Transverse colon (tissue), 4 donors: ENCODE measurements at regions not wholly inside any gene's neighbourhood (a gene's known extent, or its start where the extent isn't known, plus 50 kb on each side); places are given as distances from the start of the nearest gene placed in this dataset.
"Not testable (repeated sequence)": the region's sequence is repeated elsewhere in the genome, so short reads cannot be mapped to it uniquely, and the experiment has no call there.

Experiments used
- DNase-seq: peaks from one replicate; pipeline ENCODE4 v3.0.0-alpha.2; 2019
- H3K27ac ChIP-seq, 4 donors: fragments of 200-600 bp; sonication (generic); 2 replicates each; pipeline ENCODE4 v1.5.1; 2016 to 2018; ENCODE audit warnings: inconsistent platforms in 4 of 4
- H3K27me3 ChIP-seq: fragments of 200-600 bp; sonication (generic); 2 replicates; pipeline ENCODE4 v1.5.1; 2017; ENCODE audit warnings: inconsistent platforms
- H3K36me3 ChIP-seq, 4 donors: fragments of 200-600 bp; sonication (generic); 2 replicates each; pipeline ENCODE4 v1.5.1; 2017 to 2019; ENCODE audit warnings: inconsistent platforms in 4 of 4
- H3K4me1 ChIP-seq, 4 donors: fragments of 200-600 bp; sonication (generic); 2 replicates each; pipeline ENCODE4 v1.5.1; 2017 to 2020; ENCODE audit warnings: inconsistent platforms in 4 of 4
- H3K4me3 ChIP-seq, 4 donors: fragments of 200-600 bp; sonication (generic); 1 replicate in 1 of 4; 2 replicates in 3 of 4; pipeline versions ENCODE4 v1.5.1 to v1.6.1; 2017 to 2019; ENCODE audit warnings: inconsistent platforms in 4 of 4
- H3K9me3 ChIP-seq, 2 donors: fragments of 200-600 bp; sonication (generic); 2 replicates each; pipeline ENCODE4 v1.5.1; 2017 to 2019; ENCODE audit warnings: inconsistent platforms in 2 of 2
- CTCF ChIP-seq, 5 experiments: fragments of 200-600 bp in 3 of 5; fragments of 450-650 bp in 2 of 5; sonication (generic) in 3 of 5; IDR thresholded peaks; 1 replicate in 2 of 5; 2 replicates in 3 of 5; pipeline ENCODE4 v1.5.1; 2016 to 2017; ENCODE audit warnings: antibody characterized with exemption in 5 of 5, inconsistent platforms in 3 of 5, mild to moderate bottlenecking in 2 of 5, moderate library complexity in 1 of 5
- EP300 ChIP-seq: sonication (generic); formaldehyde crosslinking; IDR thresholded peaks from one replicate; pipeline ENCODE4 v1.6.1; 2017; ENCODE audit warnings: antibody characterized with exemption, low read depth
- POLR2A ChIP-seq: fragments of 450-650 bp; IDR thresholded peaks from one replicate; pipeline ENCODE4 v1.6.1; 2016; ENCODE audit warnings: antibody characterized with exemption, mild to moderate bottlenecking, moderate library complexity
- POLR2AphosphoS5 ChIP-seq, 3 donors: sonication (generic); formaldehyde crosslinking; IDR thresholded peaks; one replicate each; pipeline ENCODE4 v1.6.1; 2016; ENCODE audit warnings: antibody characterized with exemption in 3 of 3
- WGBS, 2 donors: methylation state at CpG; one replicate each; pipeline ENCODE4 v1.1.5; 2018; ENCODE audit warnings: low coverage in 1 of 2; 5-methylcytosine and 5-hydroxymethylcytosine counted together
- in situ Hi-C, 4 donors: fragments of 200-750 bp; cut with MboI; loops; one replicate each; pipeline versions ENCODE4 v1.15.0 to v1.15.1; 2017; ENCODE audit warnings: low sequenced_read_pairs in 3 of 4, low pct_ligation_motif_present in 1 of 4, low pct_unique_long_range_greater_than_20kb in 1 of 4
- intact Hi-C: fragments of 100-400 bp; cut with DNase I; formaldehyde crosslinking; loops from one replicate; pipeline ENCODE4 v1.15.1; 2023; ENCODE audit warnings: low total_unique reads

DNA sequence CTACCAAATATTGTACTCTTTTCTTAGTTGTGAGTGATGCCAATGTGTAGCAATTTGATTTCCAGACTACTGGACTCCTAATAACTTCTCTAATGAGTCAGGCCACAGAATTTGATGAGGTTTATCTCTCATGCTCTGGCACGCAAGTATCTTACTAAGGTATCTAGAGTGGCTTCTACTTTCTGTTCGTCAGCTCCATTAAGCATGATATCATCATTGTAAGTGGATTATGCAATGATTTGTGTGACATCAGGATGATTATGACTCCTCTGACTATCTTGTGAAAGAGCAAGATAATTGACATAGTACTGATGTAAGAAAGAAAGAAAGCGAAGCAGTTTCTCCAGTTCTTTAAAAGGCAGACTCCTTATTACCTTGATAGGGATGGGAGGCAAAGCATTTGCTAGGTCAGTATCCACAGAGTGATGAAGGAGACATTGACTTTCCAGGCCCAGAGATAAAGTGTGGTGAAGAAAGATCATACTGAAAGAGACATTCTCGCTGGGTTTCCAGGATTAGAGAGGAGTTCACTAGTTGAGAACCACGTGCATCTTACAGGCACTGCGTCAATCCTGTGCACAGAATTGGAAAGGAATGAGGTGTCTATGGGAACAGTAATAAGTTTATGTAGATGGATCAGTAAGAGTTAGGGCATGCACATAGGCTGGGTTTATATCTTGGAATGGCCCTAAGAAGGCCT lies 161.9 kb upstream of the STK26 start:
- intact Hi-C loops (no loop called here), in situ Hi-C loops (loop anchor here in 3 of 4 donors (25.0 kb wide), 1 partner anchor 751 kb away; no protein-coding TSS in a partner anchor)
- Histone ChIP-seq H3K36me3 (no peaks in the 10 kb centered on the region), H3K4me3 (no peak overlapping the region), H3K4me1 (no peaks in the 10 kb centered on the region), H3K9me3 (no peaks in the 10 kb centered on the region), H3K27ac (no peak overlapping the region), H3K27me3 (no peaks in the 10 kb centered on the region)
- no peak for DNase-seq
- no peak for TF ChIP-seq CTCF (IDR thresholded peaks at IDR 0.05)
- TF ChIP-seq POLR2AphosphoS5 (IDR thresholded peaks at IDR 0.05), result no peak
- no peak for TF ChIP-seq POLR2A
- WGBS, 2 donors, result 78% methylated on average over 6 of the region's 6 CpGs; no CpG with 5 or more reads in 1 of the 2 donors

- Histone ChIP-seq H3K9me3 (no peaks in the 10 kb centered on the region), H3K4me3 (no peak overlapping the region), H3K27me3 (no peaks in the 10 kb centered on the region), H3K4me1 (no peaks in the 10 kb centered on the region), H3K27ac (no peak overlapping the region), H3K36me3 (no peaks in the 10 kb centered on the region)
- 33 to 48% methylated on average over 3 of the region's 3 CpGs for WGBS, 2 donors
- in situ Hi-C loops, result loop anchor here in 3 of 4 donors (25.0 kb wide), 1 partner anchor 750 kb away; no protein-coding TSS in a partner anchor
- intact Hi-C loops, result no loop called here
- no peak for TF ChIP-seq POLR2AphosphoS5 (IDR thresholded peaks at IDR 0.05)
- TF ChIP-seq POLR2A, result no peak
- no peak for TF ChIP-seq EP300
- no peak for TF ChIP-seq CTCF (IDR thresholded peaks at IDR 0.05)
- DNase-seq, result no peak
Measured at GRCh38 chrX:131862321-131862720, 160.8 kb upstream of the STK26 start.

- Histone ChIP-seq H3K4me3 (no peak overlapping the region), H3K4me1 (no peaks in the 10 kb centered on the region), H3K36me3 (no peaks in the 10 kb centered on the region), H3K9me3 (no peaks in the 10 kb centered on the region), H3K27ac (no peak overlapping the region), H3K27me3 (no peaks in the 10 kb centered on the region)
- intact Hi-C loops, result no loop called here
- TF ChIP-seq POLR2A (no peak), POLR2AphosphoS5 (IDR thresholded peaks at IDR 0.05) (no peak), EP300 (no peak), CTCF (IDR thresholded peaks at IDR 0.05) (no peak)
- DNase-seq, result no peak
- in situ Hi-C loops, result loop anchor here in 3 of 4 donors (25.0 kb wide), 1 partner anchor 743 kb away; no protein-coding TSS in a partner anchor
Measured at GRCh38 chrX:131869182-131869581, 153.9 kb upstream of the STK26 start.

DNA sequence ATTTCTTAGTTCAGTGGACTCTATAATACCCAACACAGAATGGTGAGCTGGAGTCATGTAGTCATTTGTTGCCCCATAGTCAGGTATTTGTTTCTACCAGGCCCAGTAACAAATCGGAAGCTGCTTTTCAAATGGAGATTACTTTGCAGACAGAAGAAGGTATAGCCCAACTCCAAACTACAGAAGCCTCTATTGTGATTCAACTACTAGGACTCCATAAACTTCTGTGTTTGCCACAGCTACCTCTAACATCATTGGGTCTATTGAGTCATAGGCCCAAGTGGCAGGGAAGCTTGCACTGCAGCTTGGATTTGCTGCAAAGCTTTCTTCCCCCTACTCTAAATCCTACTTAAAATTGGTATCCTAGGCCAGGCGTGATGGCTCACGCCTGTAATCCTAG lies 148.8 kb upstream of the STK26 start:
- H3K36me3 ChIP-seq, result no peaks in the 10 kb centered on the region
- H3K4me1 ChIP-seq, result no peaks in the 10 kb centered on the region
- in situ Hi-C loops, result loop anchor here in 3 of 4 donors (25.0 kb wide), 1 partner anchor 738 kb away; no protein-coding TSS in a partner anchor
- H3K27ac ChIP-seq, result no peak overlapping the region
- H3K4me3 ChIP-seq, result no peak overlapping the region
- no peak for TF ChIP-seq POLR2A
- TF ChIP-seq CTCF (IDR thresholded peaks at IDR 0.05), result no peak
- TF ChIP-seq EP300, result no peak
- no peak for TF ChIP-seq POLR2AphosphoS5 (IDR thresholded peaks at IDR 0.05)
- H3K9me3 ChIP-seq, result no peaks in the 10 kb centered on the region
- intact Hi-C loops, result no loop called here
- no peak for DNase-seq
- H3K27me3 ChIP-seq, result no peaks in the 10 kb centered on the region
- WGBS, 2 donors, result 77 to 100% methylated on average over 1 to 3 of the region's 3 CpGs

DNA sequence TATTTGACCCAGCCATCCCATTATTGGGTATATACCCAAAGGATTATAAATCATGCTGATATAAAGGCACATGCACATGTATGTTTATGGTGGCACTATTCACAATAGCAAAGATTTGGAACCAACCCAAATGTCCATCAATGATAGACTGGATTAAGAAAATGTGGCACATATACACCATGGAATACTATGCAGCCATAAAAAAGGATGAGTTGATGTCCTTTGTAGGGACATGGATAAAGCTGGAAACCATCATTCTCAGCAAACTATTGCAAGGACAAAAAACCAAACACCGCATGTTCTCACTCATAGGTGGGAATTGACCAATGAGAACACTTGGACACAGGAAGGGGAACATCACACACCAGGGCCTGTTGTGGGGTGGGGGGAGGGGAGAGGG lies 147.3 kb upstream of the STK26 start:
- H3K4me1 ChIP-seq, H3K36me3 ChIP-seq, H3K27ac ChIP-seq, DNase-seq, H3K27me3 ChIP-seq, H3K9me3 ChIP-seq, H3K4me3 ChIP-seq, intact Hi-C loops, in situ Hi-C loops: not testable (repeated sequence)
- WGBS, 2 donors, result 85% methylated on average over 1 of the region's 1 CpG; no CpG with 5 or more reads in 1 of the 2 donors
